Spleen (tissue), 11 donors: ENCODE measurements at regions not wholly inside any gene's neighbourhood (a gene's known extent, or its start where the extent isn't known, plus 50 kb on each side); places are given as distances from the start of the nearest gene placed in this dataset.

Source experiments
- DNase-seq: peaks from one replicate; pipeline ENCODE4 v3.0.0-alpha.2; 2020
- H3K27ac ChIP-seq, 8 donors: fragments of 200-600 bp; sonication (generic) in 7 of 8; 1 replicate in 4 of 8; 2 replicates in 4 of 8; pipeline versions ENCODE4 v1.5.0 to v1.8.0; 2016 to 2021; ENCODE audit warnings: inconsistent platforms in 4 of 8, mild to moderate bottlenecking in 4 of 8, moderate library complexity in 1 of 8
- H3K27me3 ChIP-seq, 7 donors: fragments of 200-600 bp; sonication (generic) in 6 of 7; replicated peaks in 1 of 7; 1 replicate in 4 of 7; 2 replicates in 3 of 7; pipeline versions ENCODE4 v1.5.0 to v1.8.0; 2016 to 2021; ENCODE audit warnings: inconsistent platforms in 3 of 7, mild to moderate bottlenecking in 1 of 7
- H3K36me3 ChIP-seq, 6 donors: fragments of 200-600 bp; sonication (generic) in 5 of 6; 1 replicate in 4 of 6; 2 replicates in 2 of 6; pipeline versions ENCODE4 v1.5.0 to v1.8.0; 2016 to 2021; ENCODE audit warnings: inconsistent platforms in 2 of 6
- H3K4me1 ChIP-seq, 6 donors: fragments of 200-600 bp; sonication (generic) in 5 of 6; 1 replicate in 3 of 6; 2 replicates in 3 of 6; pipeline versions ENCODE4 v1.5.0 to v1.8.0; 2016 to 2021; ENCODE audit warnings: inconsistent platforms in 3 of 6
- H3K4me3 ChIP-seq, 8 donors: fragments of 200-600 bp; sonication (generic) in 7 of 8; 1 replicate in 4 of 8; 2 replicates in 4 of 8; pipeline versions ENCODE4 v1.5.0 to v1.8.0; 2016 to 2021; ENCODE audit warnings: inconsistent platforms in 4 of 8, mild to moderate bottlenecking in 4 of 8, moderate library complexity in 2 of 8
- H3K9me3 ChIP-seq, 8 donors: fragments of 200-600 bp; sonication (generic) in 7 of 8; 1 replicate in 4 of 8; 2 replicates in 4 of 8; pipeline versions ENCODE4 v1.5.0 to v1.8.0; 2016 to 2021; ENCODE audit warnings: inconsistent platforms in 4 of 8
- CTCF ChIP-seq, 11 experiments: fragments of 200-600 bp in 7 of 11; fragments of 450-650 bp in 4 of 11; sonication (generic) in 4 of 11; IDR thresholded peaks in 8 of 11; conservative IDR thresholded peaks in 3 of 11; 1 replicate in 7 of 11; 2 replicates in 4 of 11; pipeline versions ENCODE4 v1.4.0 to v1.8.0; 2016 to 2021; ENCODE audit warnings: antibody characterized with exemption in 11 of 11, inconsistent platforms in 4 of 11, mild to moderate bottlenecking in 1 of 11
- POLR2A ChIP-seq, 3 donors: fragments of 450-650 bp; IDR thresholded peaks; one replicate each; pipeline ENCODE4 v1.5.1; 2017; ENCODE audit warnings: antibody characterized with exemption in 3 of 3, mild to moderate bottlenecking in 1 of 3
- POLR2AphosphoS5 ChIP-seq, 3 donors: sonication (generic); formaldehyde crosslinking; IDR thresholded peaks; one replicate each; pipeline ENCODE4 v1.5.1; 2017; ENCODE audit warnings: antibody characterized with exemption in 3 of 3
- WGBS, 5 donors: extraction: QIAGEN DNeasy Blood & Tissue Kit in 3 of 5; methylation state at CpG; one replicate each; pipeline versions ENCODE4 v1.1.5 to v1.1.7; 2013 to 2018; 5-methylcytosine and 5-hydroxymethylcytosine counted together
- intact Hi-C: fragments of 100-400 bp; cut with DNase I; formaldehyde crosslinking; loops from one replicate; pipeline ENCODE4 v1.15.0; 2023; ENCODE audit warnings: low total_unique reads
- donor health status: healthy with polysubstance abuse.
- donor health status: DM: no; HTN: no; CAD: no; lungs with moderate emphysema.
- donor health status: DM: no; HTN: no; CAD: no.
- donor health status: Bipolar disorder and iron deficiency.
- donor health status: healthy.
- donor health status: DM: no; HTN: no; CAD: no.
- donor health status: DM: yes; HTN: yes; CAD: no.

- Histone ChIP-seq H3K36me3 (no peaks in the 10 kb centered on the region), H3K27me3 (no peaks in the 10 kb centered on the region), H3K9me3 (peaks cover 0 to 12% (median 4%) of the 10 kb centered on the region in 8 donors), H3K4me3 (no peak overlapping the region), H3K27ac (no peak overlapping the region), H3K4me1 (no peaks in the 10 kb centered on the region)
- no peak for DNase-seq
- TF ChIP-seq POLR2A (IDR thresholded peaks at IDR 0.05) (no peak), POLR2AphosphoS5 (IDR thresholded peaks at IDR 0.05) (no peak), CTCF (IDR thresholded peaks at IDR 0.05 in 8 of 11, conservative IDR thresholded peaks at IDR 0.05 in 3 of 11) (no peak)
- WGBS, 5 donors = 43 to 79% (median 71%) methylated on average over 1 of the region's 1 CpG
- intact Hi-C loops = no loop called here
Observed at GRCh38 chr6:18663011-18663410, 275.9 kb downstream of the RNF144B start.

GRCh38 chr6:18664401-18664800 lies 277.3 kb downstream of the RNF144B start:
- Histone ChIP-seq H3K9me3 (peaks cover 0 to 3% (median under 1%) of the 10 kb centered on the region in 8 donors), H3K27ac (no peak overlapping the region), H3K4me3 (no peak overlapping the region), H3K4me1 (no peaks in the 10 kb centered on the region), H3K36me3 (no peaks in the 10 kb centered on the region), H3K27me3 (no peaks in the 10 kb centered on the region)
- TF ChIP-seq CTCF (IDR thresholded peaks at IDR 0.05 in 8 of 11, conservative IDR thresholded peaks at IDR 0.05 in 3 of 11) (no peak), POLR2AphosphoS5 (IDR thresholded peaks at IDR 0.05) (no peak), POLR2A (IDR thresholded peaks at IDR 0.05) (no peak)
- WGBS, 5 donors = 73 to 91% (median 84%) methylated on average over 5 of the region's 5 CpGs
- no peak for DNase-seq
- intact Hi-C loops = no loop called here

- intact Hi-C loops = no loop called here
- DNase-seq = no peak
- no peak overlapping the region for H3K4me3 ChIP-seq
- H3K27me3 ChIP-seq = no peaks in the 10 kb centered on the region
- no peaks in the 10 kb centered on the region for H3K9me3 ChIP-seq
- H3K36me3 ChIP-seq = no peaks in the 10 kb centered on the region
- 49 to 80% (median 62%) methylated on average over 2 of the region's 2 CpGs for WGBS, 5 donors
- H3K4me1 ChIP-seq = no peaks in the 10 kb centered on the region
- TF ChIP-seq CTCF (IDR thresholded peaks at IDR 0.05 in 8 of 11, conservative IDR thresholded peaks at IDR 0.05 in 3 of 11) = no peak
- no peak for TF ChIP-seq POLR2AphosphoS5 (IDR thresholded peaks at IDR 0.05)
- TF ChIP-seq POLR2A (IDR thresholded peaks at IDR 0.05) = no peak
- no peak overlapping the region for H3K27ac ChIP-seq
Observed at GRCh38 chr6:18667612-18668011, 280.5 kb downstream of the RNF144B start.

- no peaks in the 10 kb centered on the region for H3K4me1 ChIP-seq
- no peak overlapping the region for H3K4me3 ChIP-seq
Observed at GRCh38 chr6:18668994-18669393, 281.8 kb downstream of the RNF144B start.

More at GRCh38 chr6:18668994-18669393, 281.8 kb downstream of the RNF144B start:
- TF ChIP-seq POLR2AphosphoS5 (IDR thresholded peaks at IDR 0.05) (no peak), CTCF (IDR thresholded peaks at IDR 0.05 in 8 of 11, conservative IDR thresholded peaks at IDR 0.05 in 3 of 11) (no peak), POLR2A (IDR thresholded peaks at IDR 0.05) (no peak)
- H3K9me3 ChIP-seq = no peaks in the 10 kb centered on the region
- intact Hi-C loops = no loop called here
- no peak for DNase-seq
- H3K27me3 ChIP-seq = no peaks in the 10 kb centered on the region
- no peaks in the 10 kb centered on the region for H3K36me3 ChIP-seq
- H3K27ac ChIP-seq = no peak overlapping the region
- WGBS, 5 donors = 67 to 85% (median 73%) methylated on average over 3 of the region's 3 CpGs
